ENCODE measurements at regions not wholly inside any gene's neighbourhood (a gene's known extent, or its start where the extent isn't known, plus 50 kb on each side); places are given as distances from the start of the nearest gene placed in this dataset.

DNA sequence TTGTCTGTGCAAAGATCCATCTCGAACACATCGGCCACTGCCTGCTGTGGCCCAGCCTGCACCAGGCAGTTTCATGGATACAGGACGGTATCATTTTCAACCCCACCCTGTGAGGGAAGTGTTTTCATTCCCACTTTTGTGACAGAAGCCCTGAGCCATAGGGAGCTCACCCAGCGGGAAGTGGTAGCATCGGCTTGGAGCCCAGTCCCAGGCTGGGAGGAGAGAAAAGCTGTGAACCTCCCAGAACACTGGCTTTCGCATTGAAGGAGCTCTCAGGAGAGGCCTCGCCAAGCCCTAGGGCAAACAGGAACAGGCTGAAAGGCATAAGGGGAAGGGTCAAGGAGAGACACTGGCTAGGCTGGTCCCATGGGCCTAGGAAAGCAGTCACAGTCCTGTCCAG, 166.1 kb downstream of the TFCP2L1 start:
- DNase-seq = no peak

DNA sequence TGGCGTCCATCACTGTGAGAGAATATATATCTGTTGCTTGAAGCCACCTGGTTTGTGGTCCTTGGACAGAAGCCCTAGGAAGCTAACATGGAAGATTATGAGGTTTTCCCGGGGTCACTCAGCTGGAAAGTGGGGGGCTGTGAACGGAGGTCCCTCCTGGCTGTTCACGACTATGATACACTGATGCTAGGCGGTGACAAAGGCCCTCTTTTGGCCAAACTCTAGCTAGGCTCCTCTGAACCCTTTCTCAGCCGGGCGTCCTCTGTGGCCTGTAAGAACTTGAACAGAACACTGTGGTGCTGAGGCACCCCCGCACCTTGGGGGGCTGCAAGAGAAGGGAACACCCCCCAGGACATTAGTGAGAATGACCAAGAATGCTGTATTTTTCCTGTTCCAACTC, 164.6 kb downstream of the TFCP2L1 start:
- DNase-seq = no peak

DNA sequence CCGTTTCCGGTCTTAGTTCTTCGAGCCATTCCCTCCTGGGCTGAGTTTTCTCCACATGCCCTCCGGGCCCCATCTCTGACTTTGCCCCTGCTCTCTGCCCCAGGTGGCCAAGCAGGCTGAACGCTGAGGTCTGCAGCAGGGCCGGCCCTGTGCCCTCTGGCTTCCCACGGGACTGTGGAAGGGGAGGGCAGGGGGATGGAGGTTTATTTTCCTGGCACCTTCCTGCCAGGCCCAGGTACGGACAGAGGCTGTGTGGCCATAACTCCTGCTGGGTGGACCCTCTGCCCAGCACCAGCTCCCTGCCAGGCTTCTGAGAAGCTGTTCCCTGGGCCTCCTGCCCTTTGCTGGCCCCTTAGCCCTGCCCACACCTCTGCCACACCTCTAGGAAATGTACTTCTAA, 164.0 kb downstream of the TFCP2L1 start:
- DNase-seq = no peak

DNA sequence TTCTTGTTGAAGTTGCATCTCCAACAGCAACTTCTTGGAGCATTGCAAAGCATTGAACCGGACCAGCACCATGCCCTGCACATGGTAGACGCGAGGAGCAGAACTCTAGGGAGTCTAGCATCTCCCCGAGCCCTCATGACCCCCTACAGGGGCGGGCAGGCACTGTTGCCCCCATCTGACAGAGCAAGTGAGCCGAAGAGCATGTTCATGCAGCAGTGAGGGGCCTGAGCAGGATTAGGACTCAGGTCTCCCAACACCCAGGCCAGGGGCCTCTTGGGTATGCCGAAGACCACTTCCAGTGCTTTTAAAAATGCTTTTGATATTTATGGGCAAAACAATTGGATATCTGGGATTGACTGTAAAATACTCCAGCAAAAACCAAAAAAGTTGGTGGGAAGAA, 163.3 kb downstream of the TFCP2L1 start:
- no peak for DNase-seq

DNA sequence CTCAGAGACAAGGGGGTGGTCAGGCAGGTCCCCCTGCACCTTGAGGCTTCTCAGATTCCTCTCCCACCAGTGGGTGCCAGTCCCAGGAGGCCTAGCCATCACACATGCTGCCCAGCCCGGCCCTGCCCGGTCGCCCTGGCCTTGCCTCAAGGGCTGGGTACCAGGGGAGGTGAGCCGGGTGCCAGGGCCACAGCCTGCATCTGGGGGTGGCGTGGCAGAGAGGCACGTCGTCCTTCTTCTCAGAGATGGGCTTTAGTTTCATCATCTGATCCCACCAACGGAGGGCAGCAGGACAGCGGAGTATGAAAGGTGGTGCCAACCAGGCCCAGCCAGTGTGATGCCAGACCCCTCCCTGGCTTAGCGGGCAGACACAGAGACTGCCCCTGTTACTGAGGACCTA, 161.7 kb downstream of the TFCP2L1 start:
- DNase-seq = no peak

DNA sequence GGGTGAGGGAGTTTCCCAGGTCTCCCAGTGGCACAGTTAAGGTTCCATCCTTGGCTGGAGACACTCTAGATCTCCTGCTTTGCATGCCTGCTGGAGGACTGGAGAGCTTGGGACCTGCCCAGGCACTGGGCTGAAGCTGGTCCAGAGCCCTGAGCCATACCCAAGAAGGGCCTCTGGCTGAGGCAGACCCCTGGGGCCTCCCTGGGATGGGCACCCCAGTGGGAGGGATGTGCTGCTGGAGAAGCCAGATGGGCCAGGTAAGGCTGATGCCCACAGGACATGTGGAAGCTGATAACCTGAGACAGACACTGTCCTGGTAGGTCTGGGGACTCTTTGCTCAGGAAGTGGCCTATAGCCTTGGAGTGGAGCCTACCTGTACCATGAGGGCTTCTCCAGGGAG, 160.7 kb downstream of the TFCP2L1 start:
- no peak for DNase-seq

DNA sequence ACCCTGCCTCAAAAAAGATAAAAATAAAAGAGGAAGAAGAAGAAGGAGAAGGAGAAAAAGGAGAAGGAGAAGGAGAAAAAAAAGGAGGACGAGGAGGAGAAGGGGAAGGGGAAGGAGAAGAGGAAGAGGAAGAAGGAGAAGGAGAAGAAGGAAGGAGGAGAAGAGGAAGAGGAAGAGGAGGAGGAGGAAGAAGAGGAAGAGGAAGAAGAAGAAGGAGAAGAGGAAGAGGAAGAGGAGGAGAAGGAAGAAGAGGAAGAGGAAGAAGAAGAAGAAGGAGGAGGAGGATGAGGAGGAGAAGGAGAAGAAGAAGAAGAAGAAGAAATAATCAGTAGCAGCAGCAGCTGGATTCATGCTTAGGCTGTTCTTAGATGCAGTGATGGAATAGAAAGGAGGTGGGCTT, 159.7 kb downstream of the TFCP2L1 start:
- DNase-seq = no peak

DNA sequence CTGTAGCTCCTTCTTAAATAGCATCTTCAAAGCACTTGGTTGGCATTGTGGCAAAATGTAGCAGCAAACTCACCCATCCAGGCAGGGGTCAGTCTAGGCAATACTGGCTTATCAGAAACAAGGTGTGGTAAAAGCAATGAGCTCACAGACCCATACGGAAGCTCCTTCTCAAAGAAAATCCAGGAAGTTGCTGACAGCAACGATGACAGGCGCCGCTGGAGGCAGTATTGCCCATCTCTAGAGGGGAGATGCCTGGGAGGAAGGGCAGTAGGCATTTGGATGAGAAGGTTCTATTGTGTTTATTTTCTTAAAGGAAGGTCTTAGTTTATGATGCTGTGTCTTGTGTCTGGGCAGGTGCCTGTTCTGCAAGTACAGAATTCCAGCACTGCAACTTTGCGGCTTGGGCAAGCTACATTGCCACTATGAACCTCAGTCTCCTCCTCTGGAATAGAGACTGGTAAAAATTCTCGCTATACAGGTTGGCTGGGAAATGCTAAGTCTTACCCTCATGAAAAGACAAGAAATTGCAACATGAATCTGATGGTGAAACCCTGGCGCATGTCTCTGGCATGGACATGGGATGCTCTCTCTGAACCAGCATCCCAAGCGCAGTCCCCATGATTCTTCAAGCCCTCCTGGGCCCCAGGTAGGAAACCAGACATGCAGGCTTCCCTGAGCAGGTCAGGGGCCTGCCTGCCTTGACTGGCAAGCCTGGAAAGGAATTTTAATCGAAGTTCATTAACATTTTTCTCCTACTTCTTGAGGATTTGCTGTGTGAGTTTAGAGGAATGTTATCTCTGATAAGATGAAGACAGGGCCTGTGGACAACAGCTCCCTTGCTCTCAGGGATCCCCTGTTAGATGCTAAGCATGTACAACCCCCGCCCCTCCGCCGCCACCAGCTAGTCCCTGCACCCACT, 156.0 kb downstream of the TFCP2L1 start:
- peak; percentile 38 to 69 for DNase-seq

DNA sequence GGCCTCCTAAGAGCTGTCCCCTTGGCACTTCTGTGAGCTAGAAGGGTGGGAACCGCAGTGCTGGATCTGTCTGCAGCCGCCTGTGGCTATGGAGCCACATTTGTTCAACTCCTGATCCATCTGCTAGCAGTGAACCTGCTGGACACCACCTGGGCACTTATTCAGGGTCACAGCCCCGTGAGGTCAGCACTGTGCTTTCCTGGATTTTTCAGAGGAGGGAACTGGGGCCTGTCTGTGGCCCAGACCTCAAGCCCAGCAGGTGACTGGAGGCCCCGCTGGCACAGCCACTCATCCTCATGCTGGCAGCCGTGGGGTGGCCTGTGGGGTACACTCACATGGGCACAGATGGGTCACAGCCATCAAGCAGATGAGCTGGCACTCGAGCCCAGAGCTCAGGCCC, 155.3 kb downstream of the TFCP2L1 start:
- no peak for DNase-seq

DNA sequence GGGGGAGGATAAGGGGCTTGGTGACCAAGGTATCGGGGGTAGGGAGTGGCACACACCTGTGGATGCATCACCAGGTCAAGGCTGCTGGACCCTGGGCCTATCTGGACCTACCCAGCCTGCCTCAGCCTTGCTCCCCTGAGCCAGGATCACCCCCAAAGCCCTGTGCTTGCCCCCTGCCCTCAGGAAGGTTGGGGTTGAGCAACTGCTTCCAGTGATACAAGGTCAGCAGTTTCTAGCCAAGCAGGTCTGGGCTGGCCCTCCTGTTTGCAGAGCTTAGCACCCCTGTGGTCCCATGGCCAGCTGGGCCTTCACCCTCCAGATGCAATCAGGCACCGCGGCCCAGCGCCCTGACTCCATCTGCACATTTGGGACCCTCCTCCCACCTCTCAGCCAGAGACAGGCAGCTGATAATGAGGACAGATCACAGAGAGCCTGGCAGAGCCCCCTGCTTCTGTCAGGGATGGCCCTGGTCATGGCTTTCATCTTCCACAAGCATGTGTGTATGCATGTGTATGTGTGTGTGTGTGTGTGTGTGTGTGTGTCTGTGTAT, 154.6 kb downstream of the TFCP2L1 start:
- no peak for DNase-seq

DNA sequence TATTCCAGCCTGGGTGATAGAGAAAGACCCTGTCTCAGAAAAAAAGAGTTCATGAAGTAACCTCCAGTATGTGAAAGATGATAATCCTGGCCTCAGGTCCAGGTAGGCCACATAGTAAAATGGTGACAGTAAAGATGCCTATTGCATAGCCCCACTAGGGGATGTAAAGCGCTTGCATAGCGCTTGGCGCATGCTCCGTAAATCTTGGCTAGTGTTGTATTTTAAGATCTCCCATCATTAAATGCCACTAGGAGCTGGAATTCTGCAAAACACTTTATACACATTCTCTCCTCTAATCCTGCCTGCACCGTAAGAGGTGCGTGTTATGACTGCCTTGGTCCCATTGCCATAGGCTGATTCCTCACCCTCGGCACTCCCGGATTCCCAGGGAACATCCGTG, 153.6 kb downstream of the TFCP2L1 start:
- DNase-seq = no peak

DNA sequence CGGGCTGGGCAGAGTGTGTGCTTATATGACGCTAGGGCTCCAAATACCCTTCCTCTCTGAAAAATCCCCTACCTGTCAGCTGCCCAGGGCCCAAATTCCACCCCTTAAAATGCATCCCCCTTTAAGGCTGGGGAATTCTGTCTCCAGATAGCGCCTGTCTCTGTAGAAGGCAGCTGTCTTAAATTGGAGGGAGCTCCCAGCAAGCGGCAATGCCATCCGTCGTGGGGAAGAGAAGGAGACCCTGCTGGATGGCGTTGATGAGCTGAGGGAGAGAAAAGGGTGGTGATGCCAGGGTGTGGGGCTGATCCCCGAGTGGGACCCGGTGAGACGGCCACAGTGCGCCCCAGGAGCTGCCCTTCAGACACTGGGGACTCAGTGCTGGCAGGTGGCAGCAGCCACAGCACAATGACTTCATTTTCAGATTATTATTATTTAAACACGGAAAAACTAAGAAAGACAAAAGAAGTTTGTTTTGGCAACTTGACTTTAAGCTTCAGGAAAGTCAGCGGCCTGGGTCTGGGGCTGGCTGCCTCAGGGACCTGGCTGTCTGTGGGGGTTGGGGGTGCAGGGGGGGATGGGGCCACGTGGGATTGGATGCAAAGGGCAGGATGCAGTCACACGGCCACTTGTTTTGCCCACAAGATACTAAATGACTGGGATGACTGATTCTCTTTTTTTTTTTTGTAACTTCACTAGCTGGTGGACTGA, 152.8 kb downstream of the TFCP2L1 start:
- no peak for DNase-seq

DNA sequence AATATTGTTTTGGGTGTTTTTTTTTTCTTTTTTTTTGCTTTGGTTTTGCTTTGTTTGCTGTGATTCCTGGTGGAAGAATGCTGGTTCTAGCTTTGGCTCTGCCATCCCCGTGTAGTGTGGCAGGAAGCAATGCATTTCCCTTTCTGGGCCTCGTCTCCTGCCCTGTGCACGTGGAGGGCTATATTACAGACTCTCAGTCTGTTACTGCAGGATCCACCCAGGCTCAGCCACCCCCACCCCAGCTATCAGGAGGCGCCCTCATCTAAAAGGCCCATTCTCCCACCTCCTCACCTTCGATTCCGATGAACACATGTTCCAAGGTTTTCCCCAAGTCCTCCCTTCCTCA, 152.3 kb downstream of the TFCP2L1 start:
- no peak for DNase-seq

DNA sequence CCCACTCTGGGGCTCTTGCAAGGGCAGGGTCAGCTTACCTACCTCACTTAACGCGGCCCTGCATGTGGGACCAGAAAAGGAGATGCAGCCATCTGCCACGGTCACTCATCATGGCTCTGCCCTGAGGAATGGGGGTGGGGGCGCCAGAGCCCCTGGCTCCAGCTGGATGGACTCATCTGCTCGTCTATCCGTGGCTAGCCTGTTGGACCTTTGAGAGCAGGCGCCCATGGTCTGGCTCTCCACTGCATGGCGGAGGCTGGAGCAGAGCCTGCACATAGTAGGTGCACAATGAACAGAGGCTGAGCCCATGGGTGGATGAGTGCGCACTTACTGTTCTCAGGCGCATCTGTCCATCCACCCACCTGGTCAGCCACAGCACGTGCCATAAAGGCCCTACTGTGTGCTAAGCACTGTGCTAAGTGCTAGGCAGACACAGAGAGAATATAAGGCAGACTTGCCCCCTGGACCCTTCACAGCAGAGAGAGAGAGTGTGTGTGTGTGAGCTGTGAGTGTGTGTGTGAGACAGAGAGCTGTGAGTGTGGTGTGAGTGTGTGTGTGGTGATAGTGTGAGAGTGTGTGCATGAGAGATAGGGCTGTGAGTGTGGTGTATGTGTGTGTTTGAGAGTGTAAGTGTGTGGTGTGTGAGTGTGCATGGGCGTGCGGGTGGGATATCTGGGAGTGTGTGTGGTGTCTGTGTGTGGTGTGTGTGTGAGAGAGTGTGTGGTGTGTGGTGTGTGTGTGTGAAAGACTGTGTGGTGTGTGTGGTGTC, 151.3 kb downstream of the TFCP2L1 start:
- no peak for DNase-seq

DNA sequence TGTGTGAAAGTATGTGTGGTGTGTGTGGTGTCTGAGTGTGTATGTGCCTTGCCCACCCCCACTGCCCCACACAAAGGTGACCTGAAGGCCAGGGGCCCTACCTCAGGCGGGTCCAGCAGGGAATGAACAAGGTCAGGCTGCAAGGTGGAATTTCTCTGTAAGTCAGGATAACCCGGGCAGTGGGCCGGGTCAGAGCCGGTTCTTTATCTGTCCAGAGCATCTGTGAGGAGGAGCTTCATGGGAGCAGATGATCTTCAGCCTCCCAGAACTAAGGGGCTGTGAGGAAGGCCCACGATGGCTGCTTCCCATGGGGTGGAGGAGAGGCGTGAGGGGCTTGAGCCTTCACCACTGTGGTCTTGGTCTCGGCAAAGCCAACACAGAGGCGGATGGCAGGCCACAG, 150.3 kb downstream of the TFCP2L1 start:
- no peak for DNase-seq

DNA sequence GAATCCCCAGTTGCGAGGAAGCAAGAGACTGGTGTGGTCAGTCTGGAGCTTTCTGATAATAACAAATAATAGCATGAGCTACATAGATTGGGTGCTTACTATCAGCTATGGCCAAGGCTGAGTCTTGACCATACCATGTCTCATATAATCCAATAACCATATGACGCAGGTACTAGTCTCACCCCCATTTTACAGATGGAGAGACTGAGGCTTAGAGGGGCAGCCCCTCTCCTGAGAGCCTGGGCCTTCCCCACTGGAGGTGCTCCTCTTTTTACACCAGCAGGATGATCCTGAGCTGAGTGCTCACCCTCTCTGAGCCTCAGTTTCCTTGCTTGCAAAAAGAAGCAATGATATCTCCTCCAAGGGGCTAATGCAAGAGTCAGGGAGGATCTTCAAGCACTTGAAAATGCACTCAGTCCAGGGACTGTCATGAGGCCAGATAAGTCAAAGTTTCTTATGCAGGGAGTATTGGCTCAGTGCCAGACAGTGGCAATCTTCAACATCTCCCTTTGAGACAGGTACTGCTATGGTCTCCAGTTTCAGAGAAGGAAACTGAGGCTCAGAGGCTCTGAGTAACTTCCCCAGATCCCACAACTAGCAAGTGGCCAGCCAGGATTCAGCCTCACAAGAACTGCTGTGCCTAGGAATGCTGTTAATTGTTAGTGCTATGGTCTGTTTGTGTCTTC, 149.7 kb downstream of the TFCP2L1 start:
- no peak for DNase-seq

DNA sequence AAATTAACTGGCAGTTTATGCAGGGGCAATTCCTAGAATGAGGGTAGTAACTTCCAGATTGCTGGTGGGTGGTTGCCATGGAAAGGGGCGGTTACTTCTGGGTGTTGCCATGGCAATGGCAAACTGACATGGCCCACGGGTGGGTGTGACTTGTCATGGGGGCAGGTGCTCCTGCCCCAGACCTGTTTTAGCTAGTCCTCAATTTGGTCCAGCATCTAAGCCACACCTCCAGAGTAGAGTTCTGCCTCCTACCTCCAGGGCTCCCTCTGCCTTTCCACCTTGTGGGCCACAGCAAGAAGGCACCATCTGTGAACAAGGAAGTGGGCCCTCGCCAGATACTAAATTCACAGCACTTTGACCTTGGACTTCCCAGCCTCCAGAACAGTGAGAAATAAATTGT, 148.7 kb downstream of the TFCP2L1 start:
- DNase-seq = no peak

DNA sequence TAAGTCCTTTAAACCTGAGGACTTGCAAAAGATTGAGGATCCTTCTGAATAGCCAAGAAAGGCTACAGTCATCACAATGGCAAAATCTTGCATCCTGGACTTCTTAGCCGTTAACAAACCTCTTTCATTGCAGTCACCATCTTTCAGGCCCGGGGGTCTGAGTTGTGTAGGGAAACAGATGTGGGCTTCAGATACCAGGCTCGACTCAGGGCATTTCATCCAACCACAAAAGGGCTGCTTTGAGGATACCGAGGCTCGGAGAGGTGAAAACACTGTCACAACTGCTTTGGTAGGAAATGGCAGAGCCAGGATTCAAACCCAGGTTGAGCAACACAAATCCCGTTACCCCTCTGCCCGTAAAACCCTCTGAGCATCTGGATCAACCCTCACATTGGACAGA, 147.4 kb downstream of the TFCP2L1 start:
- no peak for DNase-seq

DNA sequence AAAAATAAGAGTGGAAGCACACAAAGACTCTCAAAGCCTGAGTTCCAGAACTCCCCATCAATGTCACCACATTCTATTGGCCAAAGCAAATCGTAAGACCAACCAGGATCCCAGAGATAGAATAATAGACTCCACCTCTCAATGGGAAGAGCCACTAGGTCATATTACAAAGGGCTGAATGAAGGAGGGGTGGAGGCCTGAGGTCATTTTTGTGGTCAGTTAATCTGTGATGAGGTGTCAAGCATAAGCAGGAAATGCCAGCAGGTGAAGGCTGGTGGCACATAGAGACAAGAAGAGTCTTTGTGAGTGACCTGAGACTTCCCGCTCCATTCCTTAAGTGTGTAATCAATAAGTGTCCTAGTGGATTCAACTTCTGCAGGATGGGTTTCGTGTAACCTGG, 144.3 kb downstream of the TFCP2L1 start:
- DNase-seq = no peak

DNA sequence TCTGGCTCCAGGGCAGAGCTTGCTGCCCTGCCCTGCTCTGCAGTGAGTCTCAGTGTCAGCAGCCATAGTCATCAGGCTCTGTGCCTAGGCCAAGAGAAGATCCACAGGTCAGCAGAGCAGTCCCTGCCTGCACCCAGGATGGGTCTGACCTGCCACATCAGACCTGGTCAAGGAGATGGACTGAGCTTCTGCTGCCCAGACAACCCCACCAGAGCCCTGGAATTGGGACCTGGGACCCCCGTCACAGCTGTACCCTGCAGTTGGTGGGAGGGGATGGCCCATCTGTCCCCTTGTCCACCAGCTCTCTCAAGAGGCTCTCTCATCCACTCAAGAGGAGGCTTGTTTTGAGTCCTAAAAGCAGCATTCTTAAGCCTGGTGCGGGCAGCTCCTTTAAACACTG, 142.6 kb downstream of the TFCP2L1 start:
- DNase-seq = no peak

DNA sequence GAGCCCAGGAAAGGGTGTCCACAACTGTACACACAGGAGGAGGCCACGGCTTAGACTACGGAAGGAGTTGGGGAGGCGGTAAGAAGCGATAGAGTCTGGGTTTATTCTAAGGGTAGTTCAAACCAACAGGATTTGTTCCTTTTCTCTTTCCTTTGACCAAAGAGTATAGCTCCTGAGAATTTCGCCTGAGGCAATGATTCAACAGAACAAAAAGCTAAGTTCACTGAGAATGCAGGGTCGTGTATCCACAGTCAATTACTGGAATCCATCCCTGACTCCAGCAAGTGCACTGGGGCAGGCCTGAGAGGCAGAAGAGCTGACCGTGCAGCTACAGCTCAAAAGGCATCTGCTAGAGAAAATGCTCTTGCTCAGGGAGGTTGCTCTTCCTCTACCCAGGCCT, 140.9 kb downstream of the TFCP2L1 start:
- no peak for DNase-seq

DNA sequence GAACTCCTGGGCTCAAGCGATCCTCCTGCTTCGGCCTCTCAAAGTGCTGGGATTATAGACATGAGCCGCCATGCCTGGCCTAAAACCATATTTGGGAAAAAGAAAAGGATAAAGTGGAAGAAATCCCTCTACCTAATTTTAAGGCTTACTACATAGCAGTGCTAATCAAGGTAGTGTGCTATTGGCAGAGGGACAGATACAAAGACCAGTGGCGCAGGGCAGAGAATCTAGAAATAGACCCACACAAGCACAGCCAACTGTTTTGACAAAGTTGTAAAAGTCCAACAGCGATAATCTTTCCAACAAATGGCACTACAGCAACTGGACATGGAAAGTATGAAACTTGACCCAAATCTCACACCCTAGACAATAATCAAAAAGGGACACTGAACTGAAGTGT, 138.4 kb downstream of the TFCP2L1 start:
- no peak for DNase-seq

DNA sequence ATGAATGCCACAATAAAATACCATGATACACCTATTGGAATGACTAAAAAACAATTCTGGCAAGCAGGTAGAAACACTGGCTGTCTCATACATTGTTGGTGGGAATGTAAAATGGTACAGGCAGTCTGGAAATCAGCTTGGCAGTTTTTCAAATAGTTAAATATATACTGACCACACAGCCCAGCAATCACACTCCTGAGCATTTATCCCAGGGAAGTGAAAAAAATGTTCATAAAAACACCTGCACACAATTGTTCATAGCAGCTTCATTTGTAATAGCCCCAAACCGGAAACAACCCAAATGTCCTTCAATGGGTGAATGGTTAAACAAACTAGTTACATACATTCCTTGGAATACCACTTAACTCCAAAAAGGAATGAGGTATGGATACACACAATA, 137.2 kb downstream of the TFCP2L1 start:
- no peak for DNase-seq
